ENCODE measurements at regions not wholly inside any gene's neighbourhood (a gene's known extent, or its start where the extent isn't known, plus 50 kb on each side); places are given as distances from the start of the nearest gene placed in this dataset.

DNA sequence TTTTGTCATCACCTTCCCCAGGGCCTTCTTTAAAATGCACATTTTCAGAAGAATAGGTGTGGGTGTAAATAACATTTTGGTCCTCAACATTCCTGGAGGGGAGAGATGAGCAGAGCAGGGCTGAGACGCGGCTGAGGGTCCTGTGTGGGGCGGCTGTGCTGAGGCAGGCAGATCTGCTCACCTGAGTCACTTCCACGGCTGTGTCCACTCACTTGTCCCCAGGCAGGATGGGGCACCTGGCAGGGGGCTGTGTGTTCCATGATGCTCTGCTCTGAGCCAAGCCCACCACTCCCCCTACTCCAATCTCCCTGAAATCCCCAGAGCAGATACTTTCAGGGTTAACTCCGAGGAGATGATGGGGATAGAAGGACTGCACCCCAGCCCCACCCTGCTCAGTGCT, 93.8 kb downstream of the GLRX3 start:
- DNase-seq (ENCODE audit: low read depth in 2 of 3, low spot score in 1 of 3), result no peak

DNA sequence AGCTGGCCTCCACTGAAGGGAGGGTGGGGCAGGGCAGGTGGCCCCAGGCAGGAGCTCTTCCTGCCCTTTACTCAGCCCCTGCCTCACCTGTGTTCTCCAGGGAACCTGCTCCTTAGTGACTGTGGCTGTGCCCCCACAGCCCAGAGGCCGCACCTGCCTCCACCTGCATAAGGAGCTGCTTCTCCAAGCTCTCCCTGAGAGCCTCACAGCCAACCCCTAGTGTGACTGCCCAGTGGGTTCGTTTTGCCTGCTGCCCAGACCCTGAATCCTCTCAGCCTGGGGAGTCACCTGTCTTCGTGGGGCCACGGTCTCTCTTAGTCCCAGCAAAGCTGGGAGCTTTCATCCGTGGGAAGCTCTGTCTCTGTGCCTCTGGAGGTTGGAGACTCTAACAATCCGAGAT, 94.4 kb downstream of the GLRX3 start:
- no peak for DNase-seq (ENCODE audit: low read depth in 2 of 3, low spot score in 1 of 3)

DNA sequence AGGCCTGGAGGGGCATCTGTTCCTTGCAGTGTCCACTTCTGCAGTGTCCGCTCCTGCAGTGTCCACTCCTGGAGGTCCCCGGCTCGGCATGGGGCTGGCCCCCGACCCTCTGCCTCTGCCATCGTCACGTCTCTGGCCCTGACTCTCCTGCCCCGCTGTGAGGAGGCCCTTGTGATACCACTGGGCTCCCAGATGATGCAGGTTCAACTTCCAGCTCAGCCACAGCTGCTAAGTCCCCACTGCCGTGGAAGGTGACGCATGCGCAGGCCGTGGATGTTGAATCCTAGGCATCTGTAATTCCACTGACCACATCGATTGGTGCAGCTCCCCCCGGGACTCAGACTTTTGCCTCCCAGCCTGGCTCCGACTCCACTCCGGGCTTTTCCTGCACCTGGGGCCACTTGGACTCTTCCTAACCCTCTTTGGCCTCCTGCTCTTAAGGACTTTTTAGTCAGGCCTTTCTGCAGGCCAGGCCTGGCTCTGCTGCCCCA, 95.1 kb downstream of the GLRX3 start:
- no peak for DNase-seq (ENCODE audit: low read depth in 2 of 3, low spot score in 1 of 3)

DNA sequence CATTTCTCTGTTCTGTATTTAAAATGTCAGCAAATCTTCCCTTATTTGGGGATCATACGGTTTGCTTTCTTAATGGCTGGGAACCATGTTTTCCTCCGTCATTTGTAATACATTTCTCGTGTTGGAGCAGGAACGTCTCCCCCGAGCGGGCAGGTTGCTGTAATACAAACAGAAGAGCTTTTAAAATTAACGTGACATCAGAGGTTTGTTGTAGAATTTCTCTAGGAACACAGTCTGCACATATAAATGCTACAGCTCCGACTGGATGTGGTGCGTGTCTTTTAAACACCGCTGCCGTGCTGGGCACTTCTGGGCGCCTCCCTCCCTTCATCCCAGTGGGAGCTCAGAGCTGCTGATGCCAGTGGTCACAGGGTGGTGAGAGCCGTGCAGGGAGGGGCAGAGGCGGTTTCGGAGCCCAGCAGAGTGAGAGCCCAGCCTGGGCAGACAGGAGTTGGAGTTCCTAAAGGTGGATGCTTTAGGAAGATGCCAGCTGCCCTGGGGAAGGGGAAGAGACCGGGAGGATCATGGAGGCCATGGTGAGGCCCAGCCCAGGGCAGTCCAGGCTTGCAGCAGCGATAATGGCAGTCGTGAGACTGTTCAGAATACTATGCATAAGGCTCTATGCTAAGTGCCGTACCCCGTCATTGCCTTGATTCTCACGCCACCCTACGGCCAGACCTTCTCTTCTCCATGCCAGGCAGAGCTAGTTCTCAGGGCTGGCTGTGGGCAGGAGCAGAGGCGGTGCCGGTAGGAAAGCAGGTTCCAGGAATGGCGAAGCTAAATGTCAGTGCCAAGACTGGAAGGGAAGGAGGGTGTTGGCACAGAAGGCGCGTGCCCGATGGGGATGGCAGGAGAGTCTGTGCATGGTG, 96.2 kb downstream of the GLRX3 start:
- no peak for DNase-seq (ENCODE audit: low read depth in 2 of 3, low spot score in 1 of 3)

DNA sequence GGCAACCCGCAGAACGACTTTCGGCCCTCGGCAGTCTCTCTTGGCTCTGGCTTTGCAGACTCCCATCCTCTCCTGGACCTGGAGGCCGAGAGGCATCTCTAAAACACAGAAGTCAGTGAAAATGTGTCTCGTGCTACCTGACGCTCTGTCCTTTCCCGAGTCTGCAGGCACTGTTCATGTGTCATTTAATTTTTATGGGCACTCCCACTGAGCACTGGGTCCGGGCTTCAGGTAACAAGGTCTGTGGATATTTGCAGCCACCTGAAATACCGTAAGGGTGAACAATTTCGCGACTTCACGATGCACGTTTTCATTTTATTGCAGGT, 96.8 kb downstream of the GLRX3 start:
- DNase-seq (ENCODE audit: low read depth in 2 of 3, low spot score in 1 of 3), result no peak

DNA sequence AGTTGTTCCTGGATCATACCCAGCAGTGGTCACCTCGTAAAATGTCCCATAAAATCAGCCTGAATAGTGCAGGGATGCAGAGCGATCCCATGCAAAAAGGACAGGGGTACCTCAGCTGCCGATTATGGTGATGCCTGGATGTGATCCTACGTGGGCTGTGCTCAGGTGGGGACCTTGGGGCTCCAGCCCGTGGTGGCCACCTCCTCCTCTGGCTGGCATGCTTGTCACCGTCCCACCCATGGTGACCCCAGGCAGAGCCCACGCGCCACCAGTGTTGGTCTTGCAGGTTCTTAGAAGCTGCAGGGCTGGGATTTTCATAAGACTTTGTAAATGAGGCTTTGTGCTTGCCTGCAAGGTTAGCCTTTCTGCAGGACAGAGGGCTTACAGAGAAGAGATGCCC, 97.2 kb downstream of the GLRX3 start:
- DNase-seq (ENCODE audit: low read depth in 2 of 3, low spot score in 1 of 3), result no peak

DNA sequence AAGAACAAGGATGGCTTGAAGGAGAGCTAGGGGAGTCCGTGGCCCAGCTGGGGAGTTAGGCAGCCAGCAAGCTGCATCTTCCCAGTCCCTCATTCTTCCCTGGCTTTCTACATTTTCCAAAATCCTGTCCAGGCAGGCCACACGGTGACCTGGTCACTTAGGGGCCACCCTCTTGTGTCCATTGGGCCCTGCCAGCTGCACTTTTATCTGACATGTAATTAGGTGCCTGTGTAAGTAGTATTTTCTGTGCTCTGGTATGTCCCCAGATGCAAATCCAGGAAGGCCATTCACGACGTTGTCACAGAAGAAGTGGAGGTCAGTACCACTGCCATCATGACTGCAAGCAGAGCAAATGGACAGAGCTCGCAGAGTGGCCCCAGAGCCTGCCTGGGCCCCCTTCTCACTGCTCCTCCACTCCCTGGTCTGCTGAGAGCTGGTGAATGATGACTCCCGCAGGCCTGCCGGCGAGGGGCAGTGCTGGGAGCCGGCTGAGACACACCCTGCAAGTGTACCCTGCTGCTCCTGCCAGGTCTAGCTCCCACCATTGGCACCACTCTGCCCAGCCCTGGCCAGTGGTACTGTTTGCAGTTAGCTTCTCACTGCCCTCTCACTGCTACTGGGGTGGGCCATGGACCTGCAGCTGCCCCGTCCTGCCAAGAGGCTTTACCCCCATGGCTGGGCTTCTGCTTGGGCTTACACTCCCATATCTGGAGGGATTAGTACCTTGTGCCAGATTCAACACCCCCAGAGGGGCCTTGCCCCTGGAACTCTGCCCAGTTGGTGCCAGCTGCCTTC, 98.2 kb downstream of the GLRX3 start:
- DNase-seq (ENCODE audit: low read depth in 2 of 3, low spot score in 1 of 3), result no peak

DNA sequence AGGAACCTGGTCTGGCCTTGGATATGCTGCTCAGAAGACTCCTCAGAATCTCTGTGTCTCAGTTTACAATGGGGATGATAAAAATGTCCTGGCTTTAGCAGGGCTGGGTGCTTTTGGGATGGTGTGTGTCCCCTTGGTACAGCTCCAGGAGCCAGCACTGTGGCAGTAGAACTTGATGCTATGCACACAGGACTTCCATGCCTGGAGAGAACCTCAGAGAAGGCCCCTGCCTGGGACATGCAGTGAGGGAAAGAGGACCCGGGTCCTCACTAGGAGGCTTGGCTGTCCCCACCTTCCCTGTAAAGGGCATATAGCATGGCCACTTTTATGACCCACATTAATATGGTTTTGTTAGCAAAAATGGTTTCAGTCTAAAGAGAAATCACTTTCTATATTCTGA, 100.5 kb downstream of the GLRX3 start:
- DNase-seq (ENCODE audit: low read depth in 2 of 3, low spot score in 1 of 3), result no peak

DNA sequence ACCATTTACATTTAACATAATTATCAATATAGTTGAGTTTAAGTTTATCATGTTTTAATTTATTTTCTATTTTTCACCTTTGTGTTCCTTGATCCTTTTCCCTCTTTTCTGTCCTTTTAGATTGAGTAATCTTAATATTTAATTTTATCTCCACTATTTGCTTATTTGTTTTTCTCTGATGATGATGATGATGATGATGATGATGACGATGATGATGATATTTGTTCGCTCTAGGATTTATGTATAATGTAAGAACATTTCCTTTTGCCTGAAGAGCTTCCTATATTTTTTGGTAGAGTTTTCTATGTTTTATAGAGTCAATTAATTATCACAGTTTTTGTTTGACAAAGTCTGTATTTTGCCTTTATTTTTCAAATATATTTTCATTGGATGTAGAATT, 104.2 kb downstream of the GLRX3 start:
- DNase-seq (ENCODE audit: low read depth in 2 of 3, low spot score in 1 of 3), result no peak

DNA sequence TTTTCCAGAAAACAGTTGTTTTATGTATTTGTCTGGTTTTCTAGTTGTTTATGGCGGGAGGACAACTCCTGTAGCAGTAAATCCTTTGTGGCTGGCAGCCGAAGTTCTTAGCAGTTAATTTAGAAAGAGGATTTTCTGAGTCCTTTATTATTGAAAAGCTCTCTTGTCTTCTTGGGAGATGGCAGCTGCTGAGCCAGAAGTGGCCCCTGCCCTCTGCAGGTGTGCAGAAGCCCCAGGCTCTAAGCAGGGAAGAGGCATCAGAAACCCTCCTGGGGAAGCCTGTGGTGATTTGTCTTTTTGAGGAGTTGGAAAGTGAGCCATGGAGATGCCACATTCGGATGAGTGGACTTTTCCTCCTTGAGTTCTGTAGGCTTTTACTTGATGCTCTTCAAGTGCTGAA, 106.3 kb downstream of the GLRX3 start:
- no peak for DNase-seq (ENCODE audit: low read depth in 2 of 3, low spot score in 1 of 3)

DNA sequence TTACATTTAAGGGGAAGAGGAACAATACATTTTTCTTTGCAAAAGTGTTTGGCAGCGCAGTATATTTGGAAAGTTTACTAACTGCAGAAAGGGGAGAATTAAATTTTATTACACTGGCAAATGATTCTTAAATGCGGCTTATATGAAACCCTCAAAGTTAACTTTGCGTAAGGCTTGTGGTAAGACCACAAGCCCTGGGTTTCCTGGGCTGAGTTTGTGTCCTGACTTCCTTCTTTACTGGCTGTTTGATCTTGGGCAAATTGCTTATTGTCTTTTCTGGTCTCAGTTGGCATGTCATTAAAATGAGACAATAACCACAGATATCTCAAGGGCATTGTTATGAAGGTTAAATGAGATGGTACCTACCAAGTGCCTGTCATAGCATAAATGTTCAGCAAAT, 106.8 kb downstream of the GLRX3 start:
- no peak for DNase-seq (ENCODE audit: low read depth in 2 of 3, low spot score in 1 of 3)

DNA sequence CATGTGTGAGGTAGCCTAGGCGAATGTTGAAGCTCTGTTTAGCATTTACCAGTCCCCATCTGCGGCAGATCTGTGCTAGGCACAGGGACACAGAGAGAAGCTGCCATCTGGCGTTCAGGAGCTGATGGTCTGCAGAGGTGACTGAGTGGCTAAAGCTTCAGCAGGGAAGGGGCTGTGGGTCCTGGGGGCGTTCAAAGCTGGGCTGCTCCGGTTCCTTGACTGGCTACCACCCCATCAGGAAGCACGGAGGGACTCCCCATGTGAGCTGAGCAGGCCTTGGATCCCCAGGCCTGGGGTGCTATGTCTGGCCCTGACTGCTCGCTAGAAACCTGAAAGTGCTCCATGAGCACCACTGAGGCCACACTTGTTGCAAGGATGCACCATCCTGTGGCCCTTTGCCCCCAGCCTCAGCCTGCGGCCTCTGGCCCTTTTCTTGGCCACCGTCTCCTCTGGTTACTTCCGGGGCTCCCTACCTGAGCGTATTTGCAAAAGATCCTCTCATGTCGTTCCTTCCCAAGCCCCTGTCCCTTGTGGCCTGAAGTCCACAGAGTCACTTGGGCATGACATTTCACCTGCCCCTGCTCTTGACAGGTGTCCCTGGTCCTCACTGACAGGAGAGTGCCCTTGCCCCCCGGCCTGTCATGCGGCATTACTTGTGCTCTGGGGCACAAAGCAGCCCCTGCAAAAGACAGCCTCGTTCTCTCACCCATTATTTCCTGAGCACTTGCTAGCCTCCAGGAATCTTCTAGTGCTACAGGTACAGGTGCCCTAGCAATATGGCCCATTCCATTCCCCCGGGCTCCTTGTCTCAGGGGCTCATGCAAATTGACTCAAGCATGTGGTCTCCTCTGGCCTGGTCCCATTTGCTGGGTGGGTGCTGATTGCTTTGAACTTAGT, 108.1 kb downstream of the GLRX3 start:
- DNase-seq (ENCODE audit: low read depth in 2 of 3, low spot score in 1 of 3), result no peak

DNA sequence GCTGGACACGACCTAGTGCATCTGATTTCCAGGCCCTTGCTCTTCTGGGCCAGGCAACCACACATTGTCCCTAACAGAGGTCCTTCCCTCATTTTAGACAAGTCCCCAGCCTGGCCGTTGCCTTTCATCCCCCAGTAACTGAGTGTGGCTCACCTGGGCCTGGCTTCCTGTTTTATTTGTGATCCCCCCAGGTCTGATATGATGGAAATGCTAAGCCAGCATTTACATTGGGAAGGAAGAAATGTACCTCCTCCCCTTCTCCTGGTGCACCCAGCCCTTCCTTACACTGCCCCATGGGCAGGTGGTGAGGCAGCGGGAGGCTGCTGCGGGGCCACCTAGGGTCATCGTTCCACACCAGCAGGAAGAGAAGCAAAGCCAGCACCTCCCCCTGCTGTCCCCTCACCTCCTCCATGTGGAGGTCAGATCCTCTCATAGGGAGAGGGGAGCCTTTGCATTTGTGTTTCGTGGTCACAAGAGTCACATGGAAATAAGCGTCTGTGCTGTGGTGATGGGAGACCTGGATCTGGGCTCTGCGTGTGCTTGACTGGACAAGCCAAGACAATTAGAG, 108.8 kb downstream of the GLRX3 start:
- no peak for DNase-seq (ENCODE audit: low read depth in 2 of 3, low spot score in 1 of 3)

DNA sequence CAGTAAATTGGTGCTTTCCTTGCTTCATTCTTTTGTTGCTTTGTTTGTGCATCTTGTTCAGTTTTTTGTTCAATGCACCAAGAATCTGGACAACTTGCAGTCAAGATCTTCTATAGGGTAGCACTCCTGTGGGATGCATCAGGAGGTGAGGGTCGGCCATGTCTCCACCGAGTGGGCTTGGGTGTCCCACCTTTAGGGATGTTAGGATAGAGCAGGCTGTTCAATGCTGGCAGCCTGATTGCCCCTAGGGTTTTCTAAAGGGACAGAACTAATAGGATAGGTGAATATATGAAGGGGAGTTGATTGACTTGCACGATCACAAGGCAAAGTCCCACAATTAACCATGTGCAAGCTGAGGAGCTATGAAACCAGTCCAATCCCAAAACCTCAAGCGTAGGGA, 109.9 kb downstream of the GLRX3 start:
- DNase-seq (ENCODE audit: low read depth in 2 of 3, low spot score in 1 of 3), result no peak

DNA sequence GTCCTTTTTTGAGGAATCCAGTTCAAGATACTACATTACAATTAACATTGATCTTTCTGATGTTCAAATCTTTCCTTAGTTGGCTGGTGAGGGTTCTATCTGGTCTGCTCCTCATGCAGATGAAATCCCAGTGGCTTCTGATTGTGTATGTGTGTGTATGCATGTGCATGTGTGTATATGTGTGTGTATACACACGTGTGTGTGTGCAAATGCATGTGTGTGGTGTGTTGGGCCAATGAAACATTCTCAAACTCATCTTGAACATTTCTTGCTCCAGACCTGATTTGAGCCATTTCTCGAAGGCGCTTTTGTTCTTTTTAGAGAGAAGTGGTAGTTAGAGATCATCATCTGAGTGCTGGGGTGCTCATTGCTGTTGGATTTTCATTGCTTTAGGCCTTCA, 113.9 kb downstream of the GLRX3 start:
- DNase-seq (ENCODE audit: low read depth in 2 of 3, low spot score in 1 of 3), result no peak

DNA sequence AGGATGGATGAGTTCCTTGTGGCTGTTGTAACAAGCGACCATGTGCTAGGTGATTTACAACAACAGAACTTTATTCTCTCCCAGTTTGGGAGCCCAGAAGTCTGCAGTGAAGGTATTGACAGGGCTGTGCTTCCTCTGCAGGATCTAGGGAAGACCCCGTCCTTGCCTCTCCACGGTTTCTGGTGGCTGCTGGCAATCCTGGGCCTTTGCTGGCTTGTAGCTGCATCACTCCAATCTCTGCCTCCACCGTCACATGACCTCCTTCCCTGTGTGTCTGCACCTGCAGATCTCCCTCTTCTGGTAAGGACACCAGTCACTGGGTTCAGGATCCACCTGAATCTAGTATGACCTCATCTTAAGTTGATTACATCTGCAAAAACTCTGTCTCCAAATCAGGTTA, 115.6 kb downstream of the GLRX3 start:
- DNase-seq (ENCODE audit: low read depth in 2 of 3, low spot score in 1 of 3), result no peak

DNA sequence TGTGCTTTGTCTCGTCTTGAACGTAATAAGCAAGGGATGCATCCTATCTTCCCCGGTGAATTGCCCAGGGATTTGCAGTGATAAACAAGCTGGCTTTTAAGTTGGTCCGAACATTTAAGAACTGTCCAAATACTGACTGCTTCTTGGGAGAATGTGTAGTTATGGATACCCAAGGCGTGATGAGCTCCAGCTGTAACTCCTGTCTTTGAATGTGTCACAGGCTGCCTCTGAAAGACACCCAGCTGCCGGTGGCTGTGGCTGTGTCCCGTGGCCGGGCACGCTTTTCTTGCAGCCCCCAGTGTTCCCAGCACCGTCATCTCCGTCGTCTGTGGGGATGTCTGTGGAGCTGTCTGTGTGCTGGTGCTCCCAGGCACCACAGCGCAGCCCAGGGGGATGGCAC, 118.1 kb downstream of the GLRX3 start:
- no peak for DNase-seq (ENCODE audit: low read depth in 2 of 3, low spot score in 1 of 3)

DNA sequence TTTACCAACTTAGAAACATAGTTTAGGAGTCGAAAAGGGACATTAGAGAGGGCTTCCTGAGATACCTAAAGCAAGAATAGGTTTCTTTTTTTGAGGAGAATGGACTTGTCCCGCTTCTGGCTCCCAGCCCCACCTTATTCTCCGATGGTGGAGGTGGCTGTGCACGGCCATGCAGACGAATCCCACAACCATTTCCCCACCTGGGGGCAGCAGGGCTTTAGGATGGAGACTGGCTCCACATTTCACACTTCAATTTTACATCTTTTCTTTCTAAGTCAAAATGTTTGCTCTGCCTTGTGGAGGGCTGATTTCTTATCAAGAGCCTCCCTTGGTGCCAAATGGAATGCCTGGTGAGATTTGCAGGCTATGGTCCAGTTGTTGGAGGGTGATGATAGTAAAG, 118.5 kb downstream of the GLRX3 start:
- DNase-seq (ENCODE audit: low read depth in 2 of 3, low spot score in 1 of 3), result no peak

DNA sequence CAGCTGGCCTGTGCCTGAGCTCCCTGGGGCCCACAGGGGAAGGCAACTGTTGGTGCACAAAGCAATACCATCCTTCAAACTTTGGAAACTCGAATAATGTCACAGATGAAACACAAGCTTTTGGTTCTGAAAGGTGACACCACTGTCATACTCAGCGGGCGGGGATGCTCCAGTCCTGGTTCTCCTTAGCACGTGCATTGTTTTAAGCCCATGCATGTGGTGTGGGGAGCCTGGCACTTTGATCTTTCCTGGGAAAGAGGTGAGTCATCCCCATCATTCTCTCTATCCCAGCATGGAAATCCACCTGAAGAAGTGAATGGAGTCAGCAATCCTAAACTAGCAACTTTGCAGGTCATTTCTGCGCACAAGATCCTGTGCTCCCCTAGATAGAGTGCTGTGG, 119.6 kb downstream of the GLRX3 start:
- no peak for DNase-seq (ENCODE audit: low read depth in 2 of 3, low spot score in 1 of 3)

DNA sequence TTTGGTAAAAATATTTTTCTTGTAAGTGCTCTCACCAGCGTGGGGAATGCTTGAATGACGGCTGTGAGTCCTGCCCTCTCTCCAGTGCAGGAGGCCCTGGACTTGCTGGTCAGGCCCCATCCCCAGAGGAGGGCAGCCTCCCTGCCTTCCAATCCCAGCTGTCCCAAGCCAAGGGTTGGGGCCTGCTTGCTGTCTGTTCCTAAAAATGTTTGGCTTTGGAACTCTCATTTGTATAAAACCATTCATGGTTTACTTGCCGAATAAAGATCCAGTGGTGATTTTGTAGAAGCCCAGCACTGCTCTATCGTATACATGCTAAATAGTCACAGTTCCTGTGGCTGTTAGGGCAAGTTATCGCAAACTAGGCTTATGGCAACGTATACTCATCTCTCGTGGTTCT, 121.7 kb downstream of the GLRX3 start:
- DNase-seq (ENCODE audit: low read depth in 2 of 3, low spot score in 1 of 3), result no peak

DNA sequence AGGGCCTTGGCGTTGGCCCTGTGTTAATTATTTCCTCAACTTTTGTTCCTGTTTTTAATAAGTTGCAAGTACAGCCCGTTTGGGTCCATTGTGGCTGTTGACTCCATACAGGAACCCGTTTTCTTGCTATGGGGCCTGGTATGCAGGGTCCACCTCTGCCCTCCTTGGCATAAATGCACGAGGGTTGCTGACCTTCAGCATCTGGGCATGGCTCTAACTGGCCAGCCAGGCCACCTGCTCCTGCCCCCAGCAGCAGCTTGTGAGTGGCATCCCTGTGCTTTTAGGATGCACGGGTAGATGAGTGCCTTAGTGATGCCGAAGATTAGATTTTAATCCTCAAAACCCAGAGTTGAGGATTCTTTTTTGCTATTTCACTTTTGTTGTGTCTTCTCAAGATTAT, 123.2 kb downstream of the GLRX3 start:
- DNase-seq (ENCODE audit: low read depth in 2 of 3, low spot score in 1 of 3), result no peak

Measured in stimulated activated CD4-positive, alpha-beta T cell treated with anti-CD3 and anti-CD28 coated beads, Interleukin-12 subunit alpha, Interleukin-12 subunit beta, amount 100 ng/mL, for 48 hours (primary cell).